K562 (cell line): ENCODE measurements at regions not wholly inside any gene's neighbourhood (a gene's known extent, or its start where the extent isn't known, plus 50 kb on each side); places are given as distances from the start of the nearest gene placed in this dataset.

Experiments
- ATAC-seq: fragments of 200-7000 bp; cut with Tn5 transposase; 3 replicates; pipeline ENCODE4 v1.9.1; 2020; ENCODE audit warnings: moderate library complexity
- BruUV-seq: library from RNA; stranded (reverse); fragments of 400-500 nt; replicated peaks from 2 replicates; lab custom pipeline; 2021; lab: Mats Ljungman, UMichigan
- CTCF ChIA-PET: fragments of 300-600 bp; formaldehyde crosslinking; extraction: SDS; loops from one replicate; lab custom pipeline; 2021; ENCODE audit warnings: low intra/inter-chr PET ratio; lab: Yijun Ruan, JAX
- POLR2A ChIA-PET: fragments of 300-600, 350-650 bp; sonication (Branson Sonifier 250); formaldehyde crosslinking; extraction: SDS; loops from one replicate; lab custom pipeline; 2021; ENCODE audit warnings: antibody characterized with exemption, inconsistent platforms; lab: Yijun Ruan, JAX
- DNase-seq, 4 experiments: peaks; one replicate each; pipeline versions ENCODE4 v3.0.0 to v3.0.0-alpha.2; 2011 to 2018; ENCODE audit warnings: low spot score in 3 of 4, mixed read lengths in 3 of 4; ENCODE audit errors: extremely low read depth in 1 of 4
- FAIRE-seq: peaks from 2 replicates; lab custom pipeline; 2011; peaks lifted over from hg19 to GRCh38; lab: Jason Lieb, UNC
- H2AFZ ChIP-seq: 2 replicates; pipeline ENCODE4 v1.6.0; 2011; ENCODE audit warnings: low read depth, low read length, control low read depth, inconsistent platforms
- H3K27ac ChIP-seq: fragments of 200-600 bp; 3 replicates; pipeline ENCODE4 v1.8.0; 2011; ENCODE audit warnings: low read depth, mild to moderate bottlenecking, control low read depth, inconsistent platforms, low read length, moderate library complexity, mixed read lengths; ENCODE audit errors: extremely low read depth
- H3K27me3 ChIP-seq, 2 experiments: fragments of 300-600 bp in 1 of 2; 2 replicates in 1 of 2; 3 replicates in 1 of 2; pipeline versions ENCODE4 v1.6.0 to v1.8.0; 2011; ENCODE audit warnings: inconsistent platforms in 2 of 2, low read length in 2 of 2, mild to moderate bottlenecking in 1 of 2, mixed read lengths in 1 of 2, moderate library complexity in 1 of 2; ENCODE audit not compliant: control insufficient read depth in 2 of 2, insufficient read depth in 2 of 2
- H3K36me3 ChIP-seq: fragments of 300-600 bp; 3 replicates; pipeline ENCODE4 v1.8.0; 2011; ENCODE audit warnings: mild to moderate bottlenecking, low read length, inconsistent platforms; ENCODE audit not compliant: control insufficient read depth, insufficient read depth
- H3K4me1 ChIP-seq, 2 experiments: fragments of 200-600 bp in 1 of 2; replicated peaks in 1 of 2; 2 replicates in 1 of 2; 3 replicates in 1 of 2; pipeline versions ENCODE4 v1.5.1 to v1.8.0; 2011; ENCODE audit warnings: inconsistent platforms in 2 of 2, low read length in 2 of 2, mild to moderate bottlenecking in 1 of 2, mixed read lengths in 1 of 2, moderate library complexity in 1 of 2; ENCODE audit not compliant: control insufficient read depth in 2 of 2, insufficient read depth in 2 of 2
- H3K4me2 ChIP-seq: 2 replicates; pipeline ENCODE4 v1.6.1; 2011; ENCODE audit warnings: low read length, control low read depth, inconsistent platforms, mixed read lengths; ENCODE audit not compliant: insufficient read depth
- H3K4me3 ChIP-seq: fragments of 200-600 bp; sonication (generic), shearing (Covaris generic); 2 replicates; pipeline ENCODE4 v1.5.1; 2016; ENCODE audit warnings: control low read depth, inconsistent platforms
- H3K79me2 ChIP-seq: fragments of 200-600 bp; 3 replicates; pipeline ENCODE4 v1.8.0; 2011; ENCODE audit warnings: low read length, inconsistent platforms; ENCODE audit not compliant: control insufficient read depth, insufficient read depth
- H3K9ac ChIP-seq, 2 experiments: 2 replicates each; pipeline versions ENCODE4 v1.6.0 to v1.6.1; 2011; ENCODE audit warnings: low read depth in 2 of 2, low read length in 2 of 2, control low read depth in 1 of 2, inconsistent platforms in 1 of 2, mild to moderate bottlenecking in 1 of 2, mixed read lengths in 1 of 2; ENCODE audit not compliant: insufficient read depth in 1 of 2
- H3K9me1 ChIP-seq: one replicate; pipeline ENCODE4 v1.6.0; 2011; ENCODE audit warnings: inconsistent platforms, mild to moderate bottlenecking, low read length, moderate library complexity; ENCODE audit not compliant: control insufficient read depth, insufficient read depth
- H3K9me3 ChIP-seq: replicated peaks from 2 replicates; pipeline ENCODE4 v1.5.1; 2011; ENCODE audit warnings: low read depth, low read length, inconsistent platforms; ENCODE audit not compliant: control insufficient read depth, insufficient read depth
- H4K20me1 ChIP-seq: replicated peaks from 2 replicates; pipeline ENCODE4 v1.6.1; 2011; ENCODE audit warnings: low read length, inconsistent platforms, mixed read lengths; ENCODE audit not compliant: control insufficient read depth, insufficient read depth
- ELF1 ChIP-seq: fragments of 200-800 bp; sonication (Bioruptor generic); IDR thresholded peaks from 2 replicates; pipeline ENCODE4 v1.6.1; 2016; ENCODE audit warnings: missing genetic modification characterization, missing compliant biosample characterization
- NBN ChIP-seq: fragments of 450-650 bp; IDR thresholded peaks from 2 replicates; pipeline ENCODE4 v1.6.1; 2016; ENCODE audit warnings: low read depth, mild to moderate bottlenecking
- NFE2L1 ChIP-seq: fragments of 450-650 bp; IDR thresholded peaks from 2 replicates; pipeline ENCODE4 v1.6.1; 2016; ENCODE audit warnings: missing genetic modification characterization, low read depth, mild to moderate bottlenecking, missing compliant biosample characterization, moderate library complexity, borderline replicate concordance
- XRCC4 ChIP-seq: IDR thresholded peaks from one replicate; pipeline ENCODE4 v1.6.1; 2011; ENCODE audit not compliant: insufficient read depth, insufficient read length; ENCODE audit errors: extremely low read depth
- ZBTB40 ChIP-seq, 2 experiments: fragments of 450-650 bp in 1 of 2; sonication (generic) in 1 of 2; formaldehyde crosslinking in 1 of 2; IDR thresholded peaks; 2 replicates each; pipeline versions ENCODE4 v1.7.1 to v1.9.0; 2016 to 2022; ENCODE audit warnings: inconsistent platforms in 1 of 2, mild to moderate bottlenecking in 1 of 2, missing genetic modification reagents in 1 of 2
- ZNF184 ChIP-seq: sonication (generic); formaldehyde crosslinking; IDR thresholded peaks from 2 replicates; pipeline ENCODE4 v1.5.0; 2020; ENCODE audit warnings: missing genetic modification reagents
- WGBS: fragments of 100-300 bp; shearing (Covaris generic); methylation state at CpG from one replicate; pipeline ENCODE4 v1.1.6; 2016; ENCODE audit warnings: low coverage, mixed read lengths; ENCODE audit not compliant: insufficient coverage; ENCODE audit errors: missing lambda C conversion rate; 5-methylcytosine and 5-hydroxymethylcytosine counted together
- in situ Hi-C: fragments of 300-500 bp; cut with MboI; formaldehyde crosslinking; loops from 4 replicates; pipeline ENCODE4 v1.15.0; 2018; ENCODE audit warnings: inconsistent platforms, mixed read lengths
- intact Hi-C: fragments of 100-400 bp; cut with micrococcal nuclease; formaldehyde crosslinking; loops from 2 replicates; pipeline ENCODE4 v1.14.2; 2022
- TF ChIP-seq, protein P1 (sequence below): fragments of 250-450 bp; sonication (Bioruptor Pico); IDR thresholded peaks from 2 replicates; pipeline ENCODE4 v1.4.0; 2020; ENCODE audit warnings: borderline replicate concordance
- TF ChIP-seq, protein P2 (sequence below): fragments of 250-450 bp; sonication (Bioruptor Pico); IDR thresholded peaks from 2 replicates; pipeline ENCODE4 v1.8.0; 2022; ENCODE audit warnings: inconsistent platforms

GRCh38 chr4:18798123-18798522 is 776.6 kb upstream of the LCORL start:
- no peak overlapping the region for H3K9ac ChIP-seq
- no peaks in the 10 kb centered on the region for H3K9me3 ChIP-seq
- no peaks in the 10 kb centered on the region for H3K4me1 ChIP-seq
- BruUV-seq: no TSS peak
- no peaks in the 10 kb centered on the region for H4K20me1 ChIP-seq
- H3K27ac ChIP-seq: no peak overlapping the region
- intact Hi-C loops: no loop called here
- no peaks in the 10 kb centered on the region for H3K27me3 ChIP-seq
- ChIA-PET POLR2A (no interaction called here), CTCF (no interaction called here)
- no peak overlapping the region for H2AFZ ChIP-seq
- DNase-seq (no peak), ATAC-seq (no peak), FAIRE-seq (no peak)
- no peaks in the 10 kb centered on the region for H3K36me3 ChIP-seq
- no peaks in the 10 kb centered on the region for H3K9me1 ChIP-seq
- no peak overlapping the region for H3K4me2 ChIP-seq
- in situ Hi-C loops: no loop called here
- WGBS: 0% methylated on average over 2 of the region's 2 CpGs
- H3K79me2 ChIP-seq: no peaks in the 10 kb centered on the region
- no peak overlapping the region for H3K4me3 ChIP-seq
- TF ChIP-seq NFE2L1 (no peak), ZBTB40 (IDR thresholded peaks at IDR 0.05) (no peak), ZBTB40 (CRISPR knock-in tag; IDR thresholded peaks at IDR 0.05) (no peak), NBN (no peak), ZNF184 (no peak), ELF1 (tag) (no peak), XRCC4 (no peak)
- TF ChIP-seq, protein P1, sequence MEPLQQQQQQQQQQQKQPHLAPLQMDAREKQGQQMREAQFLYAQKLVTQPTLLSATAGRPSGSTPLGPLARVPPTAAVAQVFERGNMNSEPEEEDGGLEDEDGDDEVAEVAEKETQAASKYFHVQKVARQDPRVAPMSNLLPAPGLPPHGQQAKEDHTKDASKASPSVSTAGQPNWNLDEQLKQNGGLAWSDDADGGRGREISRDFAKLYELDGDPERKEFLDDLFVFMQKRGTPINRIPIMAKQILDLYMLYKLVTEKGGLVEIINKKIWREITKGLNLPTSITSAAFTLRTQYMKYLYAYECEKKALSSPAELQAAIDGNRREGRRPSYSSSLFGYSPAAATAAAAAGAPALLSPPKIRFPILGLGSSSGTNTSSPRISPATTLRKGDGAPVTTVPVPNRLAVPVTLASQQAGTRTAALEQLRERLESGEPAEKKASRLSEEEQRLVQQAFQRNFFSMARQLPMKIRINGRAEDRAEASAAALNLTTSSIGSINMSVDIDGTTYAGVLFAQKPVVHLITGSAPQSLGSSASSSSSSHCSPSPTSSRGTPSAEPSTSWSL (CRISPR knock-in tag): no peak
- TF ChIP-seq, protein P2, sequence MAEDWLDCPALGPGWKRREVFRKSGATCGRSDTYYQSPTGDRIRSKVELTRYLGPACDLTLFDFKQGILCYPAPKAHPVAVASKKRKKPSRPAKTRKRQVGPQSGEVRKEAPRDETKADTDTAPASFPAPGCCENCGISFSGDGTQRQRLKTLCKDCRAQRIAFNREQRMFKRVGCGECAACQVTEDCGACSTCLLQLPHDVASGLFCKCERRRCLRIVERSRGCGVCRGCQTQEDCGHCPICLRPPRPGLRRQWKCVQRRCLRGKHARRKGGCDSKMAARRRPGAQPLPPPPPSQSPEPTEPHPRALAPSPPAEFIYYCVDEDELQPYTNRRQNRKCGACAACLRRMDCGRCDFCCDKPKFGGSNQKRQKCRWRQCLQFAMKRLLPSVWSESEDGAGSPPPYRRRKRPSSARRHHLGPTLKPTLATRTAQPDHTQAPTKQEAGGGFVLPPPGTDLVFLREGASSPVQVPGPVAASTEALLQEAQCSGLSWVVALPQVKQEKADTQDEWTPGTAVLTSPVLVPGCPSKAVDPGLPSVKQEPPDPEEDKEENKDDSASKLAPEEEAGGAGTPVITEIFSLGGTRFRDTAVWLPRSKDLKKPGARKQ (CRISPR knock-in tag): no peak
